Ovary (tissue), 3 donors: ENCODE measurements at regions not wholly inside any gene's neighbourhood (a gene's known extent, or its start where the extent isn't known, plus 50 kb on each side); places are given as distances from the start of the nearest gene placed in this dataset.

Source experiments
- POLR2A ChIP-seq: fragments of 450-650 bp; IDR thresholded peaks from one replicate; pipeline ENCODE4 v1.6.1; 2017; ENCODE audit warnings: antibody characterized with exemption, mild to moderate bottlenecking, moderate library complexity
- TF ChIP-seq, protein P1 (sequence below), 3 donors: fragments of 450-650 bp in 2 of 3; fragments of 200-600 bp in 1 of 3; IDR thresholded peaks; one replicate each; pipeline versions ENCODE4 v1.5.1 to v1.8.0; 2016 to 2022; ENCODE audit warnings: antibody characterized with exemption in 3 of 3, mild to moderate bottlenecking in 1 of 3
- donor health status: DM: no; HTN: no; CAD: no.

DNA sequence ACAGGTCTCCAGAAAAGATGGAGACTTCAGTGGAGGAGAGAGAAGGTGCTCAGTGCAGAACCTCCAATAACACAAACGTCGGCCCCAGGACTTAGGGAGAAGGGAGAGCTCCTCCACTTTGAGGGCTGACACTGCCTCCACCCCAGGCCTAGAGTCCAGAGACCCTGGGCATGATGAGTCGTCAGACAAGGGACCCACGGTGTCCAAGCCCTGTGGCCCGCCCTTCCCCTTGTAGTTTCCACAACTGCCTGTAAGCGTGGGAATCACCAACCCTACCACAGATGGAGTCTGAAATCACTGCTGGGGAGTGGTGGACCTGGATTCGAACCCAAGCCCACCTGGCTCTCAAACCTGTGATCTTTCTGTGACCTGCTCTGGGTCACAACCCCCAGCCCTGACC lies 281.1 kb downstream of the NPHP4 start:
- TF ChIP-seq, protein P1, sequence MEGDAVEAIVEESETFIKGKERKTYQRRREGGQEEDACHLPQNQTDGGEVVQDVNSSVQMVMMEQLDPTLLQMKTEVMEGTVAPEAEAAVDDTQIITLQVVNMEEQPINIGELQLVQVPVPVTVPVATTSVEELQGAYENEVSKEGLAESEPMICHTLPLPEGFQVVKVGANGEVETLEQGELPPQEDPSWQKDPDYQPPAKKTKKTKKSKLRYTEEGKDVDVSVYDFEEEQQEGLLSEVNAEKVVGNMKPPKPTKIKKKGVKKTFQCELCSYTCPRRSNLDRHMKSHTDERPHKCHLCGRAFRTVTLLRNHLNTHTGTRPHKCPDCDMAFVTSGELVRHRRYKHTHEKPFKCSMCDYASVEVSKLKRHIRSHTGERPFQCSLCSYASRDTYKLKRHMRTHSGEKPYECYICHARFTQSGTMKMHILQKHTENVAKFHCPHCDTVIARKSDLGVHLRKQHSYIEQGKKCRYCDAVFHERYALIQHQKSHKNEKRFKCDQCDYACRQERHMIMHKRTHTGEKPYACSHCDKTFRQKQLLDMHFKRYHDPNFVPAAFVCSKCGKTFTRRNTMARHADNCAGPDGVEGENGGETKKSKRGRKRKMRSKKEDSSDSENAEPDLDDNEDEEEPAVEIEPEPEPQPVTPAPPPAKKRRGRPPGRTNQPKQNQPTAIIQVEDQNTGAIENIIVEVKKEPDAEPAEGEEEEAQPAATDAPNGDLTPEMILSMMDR (IDR thresholded peaks at IDR 0.05): no peak
- no peak for TF ChIP-seq POLR2A
